ENCODE measurements at regions not wholly inside any gene's neighbourhood (a gene's known extent, or its start where the extent isn't known, plus 50 kb on each side); places are given as distances from the start of the nearest gene placed in this dataset.

DNA sequence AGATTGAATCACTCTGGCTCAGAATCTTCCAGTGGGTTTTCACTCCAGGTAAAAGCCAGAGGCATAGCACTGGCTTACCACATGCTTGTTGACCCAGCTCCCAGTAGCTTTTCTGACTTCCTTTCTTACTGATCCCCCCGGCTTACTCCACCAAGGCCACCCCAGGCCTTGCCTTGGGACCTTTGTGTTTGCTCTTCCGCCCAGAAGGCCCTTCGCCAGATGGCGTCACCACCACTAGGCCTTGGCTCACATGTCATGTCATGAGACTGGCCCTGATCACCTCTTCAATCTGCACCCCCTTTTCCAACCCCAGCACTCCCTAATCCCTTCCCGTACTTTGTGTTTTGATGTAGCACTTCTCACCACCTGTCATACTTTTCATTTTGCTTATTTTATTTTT, 98.5 kb upstream of the UMPS start:
- no peaks in the 10 kb centered on the region for H3K9me3 ChIP-seq (ENCODE audit: insufficient read depth, low read length)
- TF ChIP-seq CTCF (IDR thresholded peaks at IDR 0.05; ENCODE audit: insufficient read depth, low read length, poor library complexity, severe bottlenecking) (no peak), EZH2phosphoT487 (conservative IDR thresholded peaks at IDR 0.05; ENCODE audit: low read length) (no peak)
- H3K9ac ChIP-seq (ENCODE audit: low read length) = no peak overlapping the region

GRCh38 chr3:124632566-124633140, 97.6 kb upstream of the UMPS start:
- no peaks in the 10 kb centered on the region for H3K79me2 ChIP-seq (ENCODE audit: insufficient read depth, low read length)

More for the DNA sequence above, 98.5 kb upstream of the UMPS start:
- no peaks in the 10 kb centered on the region for H3K79me2 ChIP-seq (ENCODE audit: insufficient read depth, low read length)
- no peaks in the 10 kb centered on the region for H3F3A ChIP-seq (ENCODE audit: insufficient read depth)
- no peak overlapping the region for H3K4me3 ChIP-seq (ENCODE audit: insufficient read depth, low read length, poor library complexity, severe bottlenecking)
- H4K20me1 ChIP-seq (ENCODE audit: low read depth, low read length) = no peaks in the 10 kb centered on the region
- no peaks in the 10 kb centered on the region for H3K9me2 ChIP-seq (replicated peaks; ENCODE audit: insufficient read depth, low read length)
- no peak overlapping the region for H2AFZ ChIP-seq (ENCODE audit: low read depth, low read length, severe bottlenecking)
- no peaks in the 10 kb centered on the region for H3K36me3 ChIP-seq (ENCODE audit: low read length)
- H3K4me2 ChIP-seq (ENCODE audit: low read depth, low read length, poor library complexity, severe bottlenecking) = no peak overlapping the region
- H3K27me3 ChIP-seq (ENCODE audit: low read length) = no peaks in the 10 kb centered on the region
- no peak overlapping the region for H3K27ac ChIP-seq (ENCODE audit: low read depth, low read length)

GRCh38 chr3:124633524-124633923, 96.7 kb upstream of the UMPS start:
- H3K4me2 ChIP-seq (ENCODE audit: low read depth, low read length, poor library complexity, severe bottlenecking) = no peak overlapping the region
- no peak overlapping the region for H3K4me3 ChIP-seq (ENCODE audit: insufficient read depth, low read length, poor library complexity, severe bottlenecking)
- H3K79me2 ChIP-seq (ENCODE audit: insufficient read depth, low read length) = no peaks in the 10 kb centered on the region
- no peaks in the 10 kb centered on the region for H3K36me3 ChIP-seq (ENCODE audit: low read length)
- H3K27me3 ChIP-seq (ENCODE audit: low read length) = no peaks in the 10 kb centered on the region
- no peaks in the 10 kb centered on the region for H3K9me3 ChIP-seq (ENCODE audit: insufficient read depth, low read length)
- no peaks in the 10 kb centered on the region for H4K20me1 ChIP-seq (ENCODE audit: low read depth, low read length)
- no peaks in the 10 kb centered on the region for H3F3A ChIP-seq (ENCODE audit: insufficient read depth)
- H3K27ac ChIP-seq (ENCODE audit: low read depth, low read length) = no peak overlapping the region
- TF ChIP-seq EZH2phosphoT487 (conservative IDR thresholded peaks at IDR 0.05; ENCODE audit: low read length) (no peak), CTCF (IDR thresholded peaks at IDR 0.05; ENCODE audit: insufficient read depth, low read length, poor library complexity, severe bottlenecking) (no peak)
- no peak overlapping the region for H3K9ac ChIP-seq (ENCODE audit: low read length)
- no peaks in the 10 kb centered on the region for H3K9me2 ChIP-seq (replicated peaks; ENCODE audit: insufficient read depth, low read length)
- H2AFZ ChIP-seq (ENCODE audit: low read depth, low read length, severe bottlenecking) = no peak overlapping the region

More at GRCh38 chr3:124632566-124633140, 97.6 kb upstream of the UMPS start:
- Histone ChIP-seq H3K9me3 (ENCODE audit: insufficient read depth, low read length) (no peaks in the 10 kb centered on the region), H3K9ac (ENCODE audit: low read length) (no peak overlapping the region), H3F3A (ENCODE audit: insufficient read depth) (no peaks in the 10 kb centered on the region), H3K9me2 (replicated peaks; ENCODE audit: insufficient read depth, low read length) (no peaks in the 10 kb centered on the region), H3K4me3 (ENCODE audit: insufficient read depth, low read length, poor library complexity, severe bottlenecking) (no peak overlapping the region), H3K27ac (ENCODE audit: low read depth, low read length) (no peak overlapping the region), H4K20me1 (ENCODE audit: low read depth, low read length) (no peaks in the 10 kb centered on the region), H3K27me3 (ENCODE audit: low read length) (no peaks in the 10 kb centered on the region), H3K36me3 (ENCODE audit: low read length) (no peaks in the 10 kb centered on the region), H3K4me2 (ENCODE audit: low read depth, low read length, poor library complexity, severe bottlenecking) (no peak overlapping the region), H2AFZ (ENCODE audit: low read depth, low read length, severe bottlenecking) (no peak overlapping the region)
- TF ChIP-seq EZH2phosphoT487 (conservative IDR thresholded peaks at IDR 0.05; ENCODE audit: low read length) = no peak
- no peak for TF ChIP-seq CTCF (IDR thresholded peaks at IDR 0.05; ENCODE audit: insufficient read depth, low read length, poor library complexity, severe bottlenecking)

All from SU-DHL-6 (cell line).